GM12875 (cell line): ENCODE measurements at regions not wholly inside any gene's neighbourhood (a gene's known extent, or its start where the extent isn't known, plus 50 kb on each side); places are given as distances from the start of the nearest gene placed in this dataset.
"Not testable (repeated sequence)": the region's sequence is repeated elsewhere in the genome, so short reads cannot be mapped to it uniquely, and the experiment has no call there.

Experiments used
- H3K4me3 ChIP-seq: one replicate; pipeline ENCODE4 v1.5.1; 2011; ENCODE audit warnings: low read depth, low read length, control low read depth
- TF ChIP-seq, protein P1 (sequence below): IDR thresholded peaks from 2 replicates; pipeline ENCODE4 v1.5.1; 2011; ENCODE audit warnings: low read depth, mild to moderate bottlenecking, control low read depth, inconsistent platforms, low read length, moderate library complexity, borderline replicate concordance; ENCODE audit not compliant: insufficient read depth

DNA sequence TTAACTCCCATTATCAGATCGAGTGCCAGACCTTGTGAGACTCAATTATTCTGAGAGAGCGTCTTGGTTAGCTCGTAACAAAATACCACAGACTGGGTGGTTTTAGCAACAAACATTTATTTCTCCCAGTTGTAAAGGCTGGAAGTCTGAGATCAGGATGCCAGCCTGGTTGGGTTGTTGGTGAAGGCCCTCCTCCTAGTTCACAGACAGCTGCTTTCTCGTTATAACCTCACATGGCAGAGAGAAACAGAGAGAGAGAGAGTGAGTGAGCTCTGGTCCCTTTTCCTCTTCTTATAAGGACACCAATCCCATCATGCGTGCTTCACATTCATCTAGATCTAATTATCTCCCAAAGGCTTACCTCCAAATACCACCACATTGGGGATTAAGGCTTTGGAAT, 114.2 kb upstream of the SLC24A2 start:
- H3K4me3 ChIP-seq = no peak overlapping the region
- TF ChIP-seq, protein P1, sequence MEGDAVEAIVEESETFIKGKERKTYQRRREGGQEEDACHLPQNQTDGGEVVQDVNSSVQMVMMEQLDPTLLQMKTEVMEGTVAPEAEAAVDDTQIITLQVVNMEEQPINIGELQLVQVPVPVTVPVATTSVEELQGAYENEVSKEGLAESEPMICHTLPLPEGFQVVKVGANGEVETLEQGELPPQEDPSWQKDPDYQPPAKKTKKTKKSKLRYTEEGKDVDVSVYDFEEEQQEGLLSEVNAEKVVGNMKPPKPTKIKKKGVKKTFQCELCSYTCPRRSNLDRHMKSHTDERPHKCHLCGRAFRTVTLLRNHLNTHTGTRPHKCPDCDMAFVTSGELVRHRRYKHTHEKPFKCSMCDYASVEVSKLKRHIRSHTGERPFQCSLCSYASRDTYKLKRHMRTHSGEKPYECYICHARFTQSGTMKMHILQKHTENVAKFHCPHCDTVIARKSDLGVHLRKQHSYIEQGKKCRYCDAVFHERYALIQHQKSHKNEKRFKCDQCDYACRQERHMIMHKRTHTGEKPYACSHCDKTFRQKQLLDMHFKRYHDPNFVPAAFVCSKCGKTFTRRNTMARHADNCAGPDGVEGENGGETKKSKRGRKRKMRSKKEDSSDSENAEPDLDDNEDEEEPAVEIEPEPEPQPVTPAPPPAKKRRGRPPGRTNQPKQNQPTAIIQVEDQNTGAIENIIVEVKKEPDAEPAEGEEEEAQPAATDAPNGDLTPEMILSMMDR = no peak

DNA sequence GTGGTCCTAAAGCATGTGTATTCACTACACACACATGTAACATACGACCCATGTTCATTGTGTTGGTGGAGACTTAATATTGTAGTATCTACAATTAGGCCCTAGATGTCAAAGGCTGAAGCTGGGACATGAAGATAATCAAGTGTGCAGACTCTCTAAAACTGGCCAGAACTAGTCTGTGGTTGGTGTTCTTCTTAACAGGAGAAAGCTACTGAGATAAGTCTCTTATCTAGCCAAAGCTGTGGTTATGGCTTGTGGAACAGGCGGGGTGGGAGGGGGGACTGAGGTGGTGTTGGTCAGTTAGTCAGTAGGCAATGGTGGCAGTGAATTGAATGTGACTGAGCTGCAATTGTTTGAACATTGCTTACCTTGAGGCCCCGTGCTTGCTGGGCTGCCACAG, 112.7 kb upstream of the SLC24A2 start:
- H3K4me3 ChIP-seq = no peak overlapping the region
- TF ChIP-seq, protein P1 = no peak

DNA sequence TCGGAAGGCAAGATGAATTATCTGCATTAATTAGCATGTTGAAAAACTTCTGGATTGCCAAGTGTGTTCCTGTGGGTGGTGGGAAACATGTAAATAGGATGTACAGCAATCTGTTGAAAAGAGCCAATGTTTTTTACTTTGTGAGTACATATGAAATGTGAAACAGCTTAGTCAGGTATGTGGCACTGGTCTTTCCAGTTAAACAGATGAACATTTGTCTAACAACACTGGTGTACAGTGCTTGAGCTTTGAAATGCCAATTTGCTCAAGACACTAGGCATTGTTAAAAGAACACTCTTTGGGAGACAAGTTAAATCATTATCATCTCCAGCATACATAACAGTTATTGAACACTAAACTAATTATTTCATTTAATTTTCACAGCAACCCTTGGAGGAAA, 107.3 kb upstream of the SLC24A2 start:
- H3K4me3 ChIP-seq = no peak overlapping the region
- TF ChIP-seq, protein P1 = no peak

DNA sequence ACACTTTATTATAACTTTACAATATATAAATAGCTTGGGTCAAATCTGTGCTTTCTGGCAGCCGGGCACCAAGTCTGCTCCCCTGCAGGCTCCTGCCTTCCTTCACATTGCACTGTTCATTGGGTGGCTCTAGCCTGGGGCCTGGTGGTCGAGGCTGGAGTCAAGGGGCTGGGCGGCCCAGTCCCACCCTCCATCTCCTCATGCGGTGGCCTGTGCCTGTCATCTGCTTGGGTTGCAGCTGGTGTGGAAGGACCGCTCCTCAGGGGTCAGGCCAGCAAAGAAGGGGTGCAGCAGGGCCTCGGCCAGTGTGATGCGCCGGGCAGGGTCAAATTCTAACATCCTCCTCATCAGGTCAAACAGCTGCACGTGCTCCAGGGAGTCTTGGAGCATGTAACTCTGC, 106.7 kb upstream of the SLC24A2 start:
- not testable (repeated sequence) for H3K4me3 ChIP-seq

DNA sequence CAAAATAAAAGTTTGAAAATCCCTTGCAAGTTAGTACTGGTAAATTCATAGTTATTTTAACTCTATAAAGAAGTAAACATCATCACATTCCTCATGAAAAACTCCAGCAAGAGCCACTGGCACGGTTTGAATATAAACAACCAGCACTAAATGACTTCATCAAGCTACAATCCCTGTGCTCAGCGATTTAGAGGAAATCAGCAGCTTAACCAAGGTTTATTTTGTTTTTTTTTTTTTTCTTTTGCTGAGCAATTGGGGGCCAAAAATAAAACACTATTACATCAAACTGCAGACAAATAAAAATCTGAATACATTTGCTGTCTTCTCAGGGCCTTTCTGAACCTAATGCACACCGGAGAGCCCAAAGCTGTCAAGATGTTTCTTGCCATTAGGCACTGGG, 106.2 kb upstream of the SLC24A2 start:
- H3K4me3 ChIP-seq = no peak overlapping the region
- TF ChIP-seq, protein P1 = no peak

DNA sequence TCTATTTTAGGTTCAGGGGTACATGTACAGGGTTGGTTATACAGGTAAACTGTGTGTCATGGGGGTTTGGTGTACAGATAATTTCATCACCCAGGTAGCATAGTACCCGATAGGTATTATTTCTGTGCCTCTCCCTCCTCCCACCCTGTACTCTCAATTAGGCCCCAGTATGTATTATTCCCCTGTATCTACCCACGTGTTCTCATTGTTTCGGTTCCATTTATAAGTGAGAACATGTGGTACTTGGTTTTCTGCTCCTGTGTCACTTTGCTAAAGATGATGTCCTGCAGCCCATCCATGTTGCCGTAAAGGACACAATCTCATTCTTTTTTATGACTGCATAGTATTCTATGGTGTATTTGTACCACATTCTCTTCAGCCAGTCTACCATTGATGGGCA, 96.8 kb upstream of the SLC24A2 start:
- TF ChIP-seq, protein P1 = no peak

DNA sequence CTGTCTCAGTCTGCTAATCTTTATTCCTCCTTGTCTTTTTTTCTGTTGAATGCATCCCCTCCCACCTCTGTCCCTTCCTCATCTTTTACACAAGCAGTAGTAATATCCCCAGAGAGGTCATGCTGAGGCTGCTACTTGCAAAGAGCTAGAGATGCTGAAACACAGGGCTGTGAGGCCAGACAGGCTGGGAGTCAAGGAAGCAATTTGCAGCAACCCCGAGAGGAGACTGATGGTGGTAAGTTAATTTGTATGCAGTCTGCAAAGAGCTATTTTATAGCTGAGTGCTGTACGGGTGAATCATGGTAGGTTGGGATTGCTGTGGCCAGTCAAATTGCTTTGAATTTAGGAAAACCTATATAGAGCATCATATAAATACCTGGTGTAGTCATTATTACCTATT, 90.2 kb upstream of the SLC24A2 start:
- TF ChIP-seq, protein P1 = no peak
- H3K4me3 ChIP-seq = no peak overlapping the region

More for the DNA sequence above, 96.8 kb upstream of the SLC24A2 start:
- H3K4me3 ChIP-seq = no peak overlapping the region
